ENCODE measurements at regions not wholly inside any gene's neighbourhood (a gene's known extent, or its start where the extent isn't known, plus 50 kb on each side); places are given as distances from the start of the nearest gene placed in this dataset.

DNA sequence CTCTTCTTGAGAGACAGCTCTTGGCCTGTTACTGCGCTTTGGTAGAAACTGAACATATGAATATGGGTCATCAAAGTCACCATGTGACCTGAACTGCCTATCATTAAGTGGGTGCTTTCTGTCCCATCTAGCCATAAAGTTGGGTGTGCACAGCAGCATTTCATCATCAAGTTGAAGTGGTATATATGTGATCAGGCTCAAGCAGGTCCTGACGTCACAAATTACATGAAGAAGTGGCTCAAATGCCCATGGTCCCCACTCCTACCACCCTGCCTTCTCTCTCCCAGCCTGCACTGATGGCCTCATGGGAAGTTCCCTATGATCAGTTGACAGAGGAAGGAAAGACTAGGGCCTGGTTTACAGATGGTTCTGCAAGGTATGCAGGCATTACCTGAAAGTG, 308.8 kb upstream of the MGAT4C start:
- TF ChIP-seq, protein P1, sequence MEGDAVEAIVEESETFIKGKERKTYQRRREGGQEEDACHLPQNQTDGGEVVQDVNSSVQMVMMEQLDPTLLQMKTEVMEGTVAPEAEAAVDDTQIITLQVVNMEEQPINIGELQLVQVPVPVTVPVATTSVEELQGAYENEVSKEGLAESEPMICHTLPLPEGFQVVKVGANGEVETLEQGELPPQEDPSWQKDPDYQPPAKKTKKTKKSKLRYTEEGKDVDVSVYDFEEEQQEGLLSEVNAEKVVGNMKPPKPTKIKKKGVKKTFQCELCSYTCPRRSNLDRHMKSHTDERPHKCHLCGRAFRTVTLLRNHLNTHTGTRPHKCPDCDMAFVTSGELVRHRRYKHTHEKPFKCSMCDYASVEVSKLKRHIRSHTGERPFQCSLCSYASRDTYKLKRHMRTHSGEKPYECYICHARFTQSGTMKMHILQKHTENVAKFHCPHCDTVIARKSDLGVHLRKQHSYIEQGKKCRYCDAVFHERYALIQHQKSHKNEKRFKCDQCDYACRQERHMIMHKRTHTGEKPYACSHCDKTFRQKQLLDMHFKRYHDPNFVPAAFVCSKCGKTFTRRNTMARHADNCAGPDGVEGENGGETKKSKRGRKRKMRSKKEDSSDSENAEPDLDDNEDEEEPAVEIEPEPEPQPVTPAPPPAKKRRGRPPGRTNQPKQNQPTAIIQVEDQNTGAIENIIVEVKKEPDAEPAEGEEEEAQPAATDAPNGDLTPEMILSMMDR (IDR thresholded peaks at IDR 0.05) = no peak
- TF ChIP-seq POLR2AphosphoS5 (IDR thresholded peaks at IDR 0.05) (no peak), POLR2A (IDR thresholded peaks at IDR 0.05) (no peak)
